HCT116 (cell line): ENCODE measurements at regions not wholly inside any gene's neighbourhood (a gene's known extent, or its start where the extent isn't known, plus 50 kb on each side); places are given as distances from the start of the nearest gene placed in this dataset.

Source experiments
- ATAC-seq: fragments of 200-7000 bp; cut with Tn5 transposase; 2 replicates; pipeline ENCODE4 v1.9.1; 2020; ENCODE audit warnings: mild to moderate bottlenecking, moderate library complexity
- BruUV-seq: library from RNA; stranded (reverse); fragments of 400-500 nt; replicated peaks from 2 replicates; lab custom pipeline; 2021; lab: Mats Ljungman, UMichigan
- CTCF ChIA-PET: fragments of 300-600 bp; sonication (Branson Sonifier 250); formaldehyde crosslinking; loops from one replicate; lab custom pipeline; 2021; ENCODE audit warnings: antibody characterized with exemption; lab: Charles Lee
- POLR2A ChIA-PET: fragments of 300-600, 350-600 bp; sonication (Branson Sonifier 250); formaldehyde crosslinking; loops from one replicate; lab custom pipeline; 2021; ENCODE audit warnings: antibody characterized with exemption; lab: Charles Lee
- RAD21 ChIA-PET, 2 experiments: fragments of 300-600 bp; sonication (Branson Sonifier 250); formaldehyde crosslinking; loops; one replicate each; lab custom pipeline; 2023; ENCODE audit warnings: low total read pairs in 2 of 2; ENCODE audit not compliant: uncharacterized antibody in 2 of 2, unreplicated experiment in 2 of 2, low non-redundant PET in 1 of 2; lab: Charles Lee
- DNase-seq: peaks from one replicate; pipeline ENCODE4 v3.0.0-alpha.2; 2010; ENCODE audit warnings: low read depth, low spot score
- H2AFZ ChIP-seq: fragments of 200-600 bp; shearing (Covaris generic), sonication (generic); 2 replicates; pipeline ENCODE4 v1.6.1; 2017; ENCODE audit warnings: low read depth, mixed run types, mixed read lengths, antibody characterized with exemption, low read length; ENCODE audit not compliant: poor library complexity, severe bottlenecking
- H3K27ac ChIP-seq: 2 replicates; pipeline ENCODE4 v1.5.1; 2012; ENCODE audit warnings: low read depth, low read length
- H3K27me3 ChIP-seq: fragments of 200-600 bp; sonication (generic); 2 replicates; pipeline ENCODE4 v1.6.1; 2016; ENCODE audit warnings: mixed run types, low read length, mixed read lengths; ENCODE audit not compliant: insufficient read depth
- H3K36me3 ChIP-seq, 2 experiments: fragments of 200-500 bp in 1 of 2; fragments of 200-600 bp in 1 of 2; sonication (Bioruptor generic) in 1 of 2; sonication (generic) in 1 of 2; 2 replicates each; pipeline versions ENCODE4 v1.5.1 to v1.6.1; 2014 to 2016; ENCODE audit warnings: low read length in 2 of 2, inconsistent platforms in 1 of 2, mixed read lengths in 1 of 2, mixed run types in 1 of 2; ENCODE audit not compliant: insufficient read depth in 2 of 2, control insufficient read depth in 1 of 2
- H3K4me1 ChIP-seq, 2 experiments: fragments of 200-600 bp in 1 of 2; sonication (generic) in 1 of 2; 2 replicates each; pipeline versions ENCODE4 v1.5.1 to v1.6.1; 2012 to 2017; ENCODE audit warnings: low read length in 2 of 2, inconsistent platforms in 1 of 2, mild to moderate bottlenecking in 1 of 2, mixed read lengths in 1 of 2, mixed run types in 1 of 2, moderate library complexity in 1 of 2; ENCODE audit not compliant: insufficient read depth in 2 of 2, control insufficient read depth in 1 of 2
- H3K4me2 ChIP-seq: fragments of 200-600 bp; sonication (generic); 2 replicates; pipeline ENCODE4 v1.6.1; 2017; ENCODE audit warnings: mixed run types, low read length, mixed read lengths
- H3K4me3 ChIP-seq, 2 experiments: fragments of 200-600 bp in 1 of 2; sonication (generic) in 1 of 2; replicated peaks in 1 of 2; 2 replicates each; pipeline ENCODE4 v1.5.1; 2011 to 2016; ENCODE audit warnings: low read length in 2 of 2, control low read depth in 1 of 2, low read depth in 1 of 2, mild to moderate bottlenecking in 1 of 2, mixed read lengths in 1 of 2, mixed run types in 1 of 2
- H3K79me2 ChIP-seq: fragments of 200-600 bp; sonication (generic); 2 replicates; pipeline ENCODE4 v1.6.1; 2017; ENCODE audit warnings: mild to moderate bottlenecking, mixed run types, low read length, moderate library complexity, mixed read lengths; ENCODE audit not compliant: insufficient read depth
- H3K9ac ChIP-seq: fragments of 200-600 bp; sonication (generic); 2 replicates; pipeline ENCODE4 v1.6.1; 2016; ENCODE audit warnings: low read length, mixed read lengths
- H3K9me2 ChIP-seq: fragments of 200-600 bp; sonication (generic), shearing (Covaris generic); 2 replicates; pipeline ENCODE4 v1.6.1; 2017; ENCODE audit warnings: mixed run types, mild to moderate bottlenecking, moderate library complexity; ENCODE audit not compliant: insufficient read depth
- H3K9me3 ChIP-seq, 2 experiments: fragments of 200-500 bp in 1 of 2; fragments of 200-600 bp in 1 of 2; sonication (Bioruptor generic) in 1 of 2; sonication (generic) in 1 of 2; 2 replicates each; pipeline ENCODE4 v1.6.1; 2014 to 2017; ENCODE audit warnings: low read length in 2 of 2, mixed read lengths in 2 of 2, inconsistent platforms in 1 of 2, low read depth in 1 of 2, mild to moderate bottlenecking in 1 of 2, mixed run types in 1 of 2, moderate library complexity in 1 of 2; ENCODE audit not compliant: control insufficient read depth in 1 of 2, insufficient read depth in 1 of 2
- H4K20me1 ChIP-seq: fragments of 200-600 bp; sonication (generic), shearing (Covaris generic); 2 replicates; pipeline ENCODE4 v1.6.1; 2017; ENCODE audit warnings: mixed run types, mild to moderate bottlenecking, moderate library complexity; ENCODE audit not compliant: insufficient read depth
- ATF3 ChIP-seq: IDR thresholded peaks from 2 replicates; pipeline ENCODE4 v1.6.1; 2012
- CBX3 ChIP-seq: IDR thresholded peaks from 2 replicates; pipeline ENCODE4 v1.6.1; 2012; ENCODE audit warnings: low read depth
- EGR1 ChIP-seq: IDR thresholded peaks from 2 replicates; pipeline ENCODE4 v1.6.1; 2012; ENCODE audit warnings: low read depth
- ELF1 ChIP-seq: IDR thresholded peaks from 2 replicates; pipeline ENCODE4 v1.6.1; 2012; ENCODE audit warnings: low read depth, borderline replicate concordance
- EZH2 ChIP-seq: fragments of 200-600 bp; sonication (generic); IDR thresholded peaks from 2 replicates; pipeline ENCODE4 v1.6.1; 2017; ENCODE audit warnings: antibody characterized with exemption, mixed run types
- EZH2phosphoT487 ChIP-seq: fragments of 200-600 bp; IDR thresholded peaks from 2 replicates; pipeline ENCODE4 v1.6.1; 2018; ENCODE audit warnings: antibody characterized with exemption, borderline replicate concordance
- FOSL1 ChIP-seq: IDR thresholded peaks from 2 replicates; pipeline ENCODE4 v1.6.1; 2012; ENCODE audit warnings: low read depth
- JUND ChIP-seq: IDR thresholded peaks from 2 replicates; pipeline ENCODE4 v1.6.1; 2012
- MAX ChIP-seq: IDR thresholded peaks from 2 replicates; pipeline ENCODE4 v1.6.1; 2012
- POLR2A ChIP-seq: IDR thresholded peaks from 2 replicates; pipeline ENCODE4 v1.7.0; 2011; ENCODE audit warnings: borderline replicate concordance; ENCODE audit not compliant: insufficient read depth, insufficient read length; ENCODE audit errors: extremely low read depth
- RAD21 ChIP-seq: IDR thresholded peaks from 2 replicates; pipeline ENCODE4 v1.6.1; 2012; ENCODE audit warnings: low read depth, mild to moderate bottlenecking
- ZFX ChIP-seq: fragments of 450-650 bp; IDR thresholded peaks from 2 replicates; pipeline ENCODE4 v1.6.1; 2017
- ZNF274 ChIP-seq: fragments of 200-500 bp; sonication (Bioruptor generic); IDR thresholded peaks from 2 replicates; pipeline ENCODE4 v1.6.1; 2014; ENCODE audit warnings: mild to moderate bottlenecking, low read depth, low read length, inconsistent platforms
- intact Hi-C: fragments of 100-400 bp; cut with micrococcal nuclease; formaldehyde crosslinking; loops from 2 replicates; pipeline ENCODE4 v1.10.0; 2022
- TF ChIP-seq, protein P1 (sequence below): IDR thresholded peaks from 2 replicates; pipeline ENCODE4 v1.6.1; 2012; ENCODE audit warnings: low read depth

DNA sequence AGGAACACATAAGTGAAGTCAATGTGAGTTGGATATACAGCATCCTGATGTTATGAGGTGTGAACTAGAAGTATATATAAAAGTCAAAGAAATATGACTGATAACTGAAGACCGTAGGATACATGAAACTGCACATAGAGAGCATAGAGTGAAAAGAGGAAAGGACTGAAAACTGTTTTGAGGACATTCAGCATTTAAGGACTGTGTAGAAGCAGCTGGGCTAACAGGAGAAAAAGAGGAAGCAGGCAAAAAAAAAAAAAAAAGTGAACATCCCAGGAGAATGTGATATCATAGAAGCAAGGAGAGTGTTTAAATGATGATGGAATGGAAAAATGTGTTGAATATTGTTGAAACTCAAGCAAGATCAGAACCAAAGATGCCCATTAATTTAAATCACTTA is 363.5 kb downstream of the PCDH20 start:
- POLR2A ChIA-PET, result no interaction called here

More for the DNA sequence above, 363.5 kb downstream of the PCDH20 start:
- no peak overlapping the region for H3K4me2 ChIP-seq
- no peaks in the 10 kb centered on the region for H3K27me3 ChIP-seq
- H3K9me2 ChIP-seq, result no peaks in the 10 kb centered on the region
- no peak overlapping the region for H3K27ac ChIP-seq
- no peaks in the 10 kb centered on the region for H3K36me3 ChIP-seq
- DNase-seq (no peak), ATAC-seq (no peak)
- no peak overlapping the region for H2AFZ ChIP-seq
- TF ChIP-seq EGR1, result no peak
- TF ChIP-seq RAD21, result no peak
- no peak for TF ChIP-seq MAX
- TF ChIP-seq ATF3, result no peak
- TF ChIP-seq ELF1, result no peak
- TF ChIP-seq EZH2phosphoT487, result no peak
- no peak for TF ChIP-seq JUND
- TF ChIP-seq CBX3, result no peak
- no peak for TF ChIP-seq ZNF274
- TF ChIP-seq FOSL1, result no peak
- TF ChIP-seq ZFX, result no peak
- TF ChIP-seq EZH2, result no peak
- no peak for TF ChIP-seq POLR2A
- TF ChIP-seq, protein P1, sequence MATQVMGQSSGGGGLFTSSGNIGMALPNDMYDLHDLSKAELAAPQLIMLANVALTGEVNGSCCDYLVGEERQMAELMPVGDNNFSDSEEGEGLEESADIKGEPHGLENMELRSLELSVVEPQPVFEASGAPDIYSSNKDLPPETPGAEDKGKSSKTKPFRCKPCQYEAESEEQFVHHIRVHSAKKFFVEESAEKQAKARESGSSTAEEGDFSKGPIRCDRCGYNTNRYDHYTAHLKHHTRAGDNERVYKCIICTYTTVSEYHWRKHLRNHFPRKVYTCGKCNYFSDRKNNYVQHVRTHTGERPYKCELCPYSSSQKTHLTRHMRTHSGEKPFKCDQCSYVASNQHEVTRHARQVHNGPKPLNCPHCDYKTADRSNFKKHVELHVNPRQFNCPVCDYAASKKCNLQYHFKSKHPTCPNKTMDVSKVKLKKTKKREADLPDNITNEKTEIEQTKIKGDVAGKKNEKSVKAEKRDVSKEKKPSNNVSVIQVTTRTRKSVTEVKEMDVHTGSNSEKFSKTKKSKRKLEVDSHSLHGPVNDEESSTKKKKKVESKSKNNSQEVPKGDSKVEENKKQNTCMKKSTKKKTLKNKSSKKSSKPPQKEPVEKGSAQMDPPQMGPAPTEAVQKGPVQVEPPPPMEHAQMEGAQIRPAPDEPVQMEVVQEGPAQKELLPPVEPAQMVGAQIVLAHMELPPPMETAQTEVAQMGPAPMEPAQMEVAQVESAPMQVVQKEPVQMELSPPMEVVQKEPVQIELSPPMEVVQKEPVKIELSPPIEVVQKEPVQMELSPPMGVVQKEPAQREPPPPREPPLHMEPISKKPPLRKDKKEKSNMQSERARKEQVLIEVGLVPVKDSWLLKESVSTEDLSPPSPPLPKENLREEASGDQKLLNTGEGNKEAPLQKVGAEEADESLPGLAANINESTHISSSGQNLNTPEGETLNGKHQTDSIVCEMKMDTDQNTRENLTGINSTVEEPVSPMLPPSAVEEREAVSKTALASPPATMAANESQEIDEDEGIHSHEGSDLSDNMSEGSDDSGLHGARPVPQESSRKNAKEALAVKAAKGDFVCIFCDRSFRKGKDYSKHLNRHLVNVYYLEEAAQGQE, result no peak
- H3K9me3 ChIP-seq, result no peaks in the 10 kb centered on the region
- no peak overlapping the region for H3K9ac ChIP-seq
- no peaks in the 10 kb centered on the region for H3K79me2 ChIP-seq
- ChIA-PET CTCF (no interaction called here), RAD21 (no interaction called here)
- intact Hi-C loops, result no loop called here
- no TSS peak for BruUV-seq
- no peaks in the 10 kb centered on the region; the same call in 1 of the 2 replicates for H4K20me1 ChIP-seq
- H3K4me3 ChIP-seq, result no peak overlapping the region
- H3K4me1 ChIP-seq, result no peaks in the 10 kb centered on the region
